GM12872 (cell line): ENCODE measurements at regions not wholly inside any gene's neighbourhood (a gene's known extent, or its start where the extent isn't known, plus 50 kb on each side); places are given as distances from the start of the nearest gene placed in this dataset.

Experiments used
- TF ChIP-seq, protein P1 (sequence below): IDR thresholded peaks from 3 replicates; pipeline ENCODE4 v1.5.1; 2011; ENCODE audit warnings: low read depth, mild to moderate bottlenecking, low read length, moderate library complexity; ENCODE audit not compliant: insufficient read depth

DNA sequence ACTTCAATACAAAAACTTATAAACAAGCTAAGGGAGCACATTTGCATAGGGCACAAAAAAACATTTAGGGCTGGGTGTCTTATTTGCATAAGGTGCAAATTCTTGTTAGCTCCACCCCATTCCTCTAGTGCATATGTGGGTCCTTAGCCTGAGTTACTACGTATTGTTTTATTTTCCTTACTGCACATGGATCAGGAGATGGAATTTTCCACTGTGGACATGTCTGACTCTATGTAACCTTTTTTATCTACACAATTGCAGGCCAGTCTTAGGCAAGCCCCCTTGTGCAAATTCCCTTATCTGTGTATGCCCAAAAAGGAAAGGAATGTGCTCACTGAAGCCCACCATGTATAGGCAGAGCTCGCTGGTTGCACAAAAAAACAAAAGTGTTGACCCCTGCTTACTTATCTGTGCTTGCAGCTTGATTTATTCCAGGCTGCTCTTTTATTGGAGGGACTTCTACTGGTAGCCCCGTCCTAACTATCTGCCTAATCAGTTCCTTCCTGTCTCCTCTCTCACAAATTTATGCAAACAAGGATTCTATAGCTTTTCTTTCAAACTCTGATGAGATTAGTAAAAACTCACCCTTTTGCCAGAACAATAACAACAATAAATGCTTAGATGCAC lies 359.0 kb upstream of the MAGEB16 start:
- TF ChIP-seq, protein P1, sequence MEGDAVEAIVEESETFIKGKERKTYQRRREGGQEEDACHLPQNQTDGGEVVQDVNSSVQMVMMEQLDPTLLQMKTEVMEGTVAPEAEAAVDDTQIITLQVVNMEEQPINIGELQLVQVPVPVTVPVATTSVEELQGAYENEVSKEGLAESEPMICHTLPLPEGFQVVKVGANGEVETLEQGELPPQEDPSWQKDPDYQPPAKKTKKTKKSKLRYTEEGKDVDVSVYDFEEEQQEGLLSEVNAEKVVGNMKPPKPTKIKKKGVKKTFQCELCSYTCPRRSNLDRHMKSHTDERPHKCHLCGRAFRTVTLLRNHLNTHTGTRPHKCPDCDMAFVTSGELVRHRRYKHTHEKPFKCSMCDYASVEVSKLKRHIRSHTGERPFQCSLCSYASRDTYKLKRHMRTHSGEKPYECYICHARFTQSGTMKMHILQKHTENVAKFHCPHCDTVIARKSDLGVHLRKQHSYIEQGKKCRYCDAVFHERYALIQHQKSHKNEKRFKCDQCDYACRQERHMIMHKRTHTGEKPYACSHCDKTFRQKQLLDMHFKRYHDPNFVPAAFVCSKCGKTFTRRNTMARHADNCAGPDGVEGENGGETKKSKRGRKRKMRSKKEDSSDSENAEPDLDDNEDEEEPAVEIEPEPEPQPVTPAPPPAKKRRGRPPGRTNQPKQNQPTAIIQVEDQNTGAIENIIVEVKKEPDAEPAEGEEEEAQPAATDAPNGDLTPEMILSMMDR, result no peak

GRCh38 chrX:35439692-35440091 lies 358.4 kb upstream of the MAGEB16 start:
- TF ChIP-seq, protein P1, result no peak

DNA sequence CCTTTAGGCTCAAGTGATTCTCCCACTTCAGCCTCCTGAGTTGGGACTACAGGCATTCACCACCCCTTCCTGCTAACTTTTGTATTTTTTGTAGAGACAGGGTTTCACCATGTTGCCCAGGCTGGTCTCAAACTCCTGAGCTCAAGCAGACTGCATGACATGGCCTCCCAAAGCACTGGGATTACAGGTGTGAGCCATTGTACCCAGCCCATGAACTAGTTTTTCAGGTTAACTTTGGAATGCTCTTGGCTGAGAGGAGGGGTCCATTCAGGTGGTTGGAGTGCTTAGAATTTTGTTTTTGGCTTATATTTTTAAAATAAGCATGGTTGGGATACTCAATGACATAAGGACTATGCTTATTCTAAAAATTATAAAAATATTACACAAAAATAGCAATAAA lies 355.7 kb upstream of the MAGEB16 start:
- TF ChIP-seq, protein P1, result no peak

DNA sequence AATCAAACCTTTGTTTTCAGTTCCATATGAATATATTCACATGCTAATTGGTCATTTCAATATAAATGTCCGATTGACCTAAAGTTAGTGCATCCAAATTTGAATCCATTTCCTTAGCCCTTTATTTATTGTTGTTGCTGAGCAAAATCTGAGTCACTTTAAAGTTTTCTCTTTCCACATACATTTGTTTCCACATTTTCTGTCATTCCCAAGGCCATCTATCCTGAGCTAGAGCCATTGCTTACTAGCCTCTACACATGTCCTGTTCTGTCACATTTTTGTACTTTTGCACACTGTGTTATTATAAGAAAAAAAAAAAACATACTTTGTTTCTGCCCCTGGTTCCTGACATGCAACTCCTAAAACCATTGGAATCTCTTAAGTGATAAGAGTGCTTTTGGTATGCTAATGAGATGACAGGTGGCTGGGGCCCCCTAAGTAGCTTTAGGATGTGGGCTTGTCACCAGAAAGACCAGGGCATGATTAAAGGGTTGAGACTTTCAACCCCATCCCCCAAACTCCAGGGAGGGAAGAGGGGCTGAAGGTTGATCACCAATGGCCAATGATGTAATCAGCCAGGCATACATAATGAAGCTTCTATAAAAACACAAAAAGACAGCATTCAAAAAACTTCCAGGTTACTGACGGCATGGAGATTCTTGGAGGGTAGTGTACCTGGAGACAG lies 353.3 kb upstream of the MAGEB16 start:
- TF ChIP-seq, protein P1, result no peak

- TF ChIP-seq, protein P1, result no peak
Measured at GRCh38 chrX:35445912-35446311, 352.2 kb upstream of the MAGEB16 start.

- TF ChIP-seq, protein P1, result no peak
Measured at GRCh38 chrX:35456891-35457290, 341.3 kb upstream of the MAGEB16 start.

GRCh38 chrX:35458142-35458541 lies 340.0 kb upstream of the MAGEB16 start:
- TF ChIP-seq, protein P1, result no peak
